IMR-90 (cell line): ENCODE measurements at regions not wholly inside any gene's neighbourhood (a gene's known extent, or its start where the extent isn't known, plus 50 kb on each side); places are given as distances from the start of the nearest gene placed in this dataset.

Source experiments
- ATAC-seq: fragments of 200-7000 bp; cut with Tn5 transposase; 2 replicates; pipeline ENCODE4 v1.9.1; 2020; ENCODE audit warnings: low read depth, mild to moderate bottlenecking, moderate library complexity
- BruUV-seq: library from RNA; stranded (reverse); fragments of 400-500 nt; replicated peaks from 2 replicates; lab custom pipeline; 2021; lab: Mats Ljungman, UMichigan
- CTCF ChIA-PET: fragments of 300-600 bp; formaldehyde crosslinking; extraction: SDS; loops from one replicate; lab custom pipeline; 2021; ENCODE audit warnings: antibody characterized with exemption; lab: Yijun Ruan, JAX
- POLR2A ChIA-PET: fragments of 300-600 bp; sonication (Branson Sonifier 250); formaldehyde crosslinking; loops from one replicate; lab custom pipeline; 2022; ENCODE audit warnings: antibody characterized with exemption; ENCODE audit not compliant: unreplicated experiment; lab: Charles Lee
- DNase-seq: peaks from one replicate; pipeline ENCODE4 v3.0.0; 2013
- H2AFZ ChIP-seq: replicated peaks from 2 replicates; pipeline ENCODE3; 2013; ENCODE audit warnings: low read length, mild to moderate bottlenecking; ENCODE audit not compliant: poor library complexity
- H2AK5ac ChIP-seq: 2 replicates; pipeline ENCODE4 v1.6.1; 2013; ENCODE audit warnings: low read depth, low read length, inconsistent platforms
- H2AK9ac ChIP-seq: replicated peaks from 2 replicates; pipeline ENCODE3; 2013; ENCODE audit warnings: mild to moderate bottlenecking, low read depth, low read length, moderate library complexity; ENCODE audit not compliant: poor library complexity
- H2BK120ac ChIP-seq: 2 replicates; pipeline ENCODE4 v1.6.1; 2013; ENCODE audit warnings: low read depth, low read length, inconsistent platforms
- H2BK15ac ChIP-seq: 3 replicates; pipeline ENCODE4 v1.6.1; 2013; ENCODE audit warnings: low read depth, low read length, inconsistent platforms
- H2BK20ac ChIP-seq: 2 replicates; pipeline ENCODE4 v1.6.1; 2013; ENCODE audit warnings: low read depth, mild to moderate bottlenecking, inconsistent platforms, low read length, moderate library complexity
- H2BK5ac ChIP-seq: 2 replicates; pipeline ENCODE4 v1.6.1; 2013; ENCODE audit warnings: mild to moderate bottlenecking, low read depth, low read length, inconsistent platforms; ENCODE audit not compliant: poor library complexity, severe bottlenecking
- H3K14ac ChIP-seq: replicated peaks from 2 replicates; pipeline ENCODE4 v1.6.1; 2013; ENCODE audit warnings: low read depth, low read length, inconsistent platforms
- H3K18ac ChIP-seq: 2 replicates; pipeline ENCODE4 v1.6.1; 2013; ENCODE audit warnings: low read depth, low read length, control low read depth
- H3K23ac ChIP-seq: 2 replicates; pipeline ENCODE4 v1.6.1; 2013; ENCODE audit warnings: low read depth, low read length, inconsistent platforms
- H3K27ac ChIP-seq: 2 replicates; pipeline ENCODE4 v1.5.1; 2013; ENCODE audit warnings: mild to moderate bottlenecking, control low read depth, low read length; ENCODE audit not compliant: insufficient read depth
- H3K27me3 ChIP-seq: 2 replicates; pipeline ENCODE4 v1.6.1; 2013; ENCODE audit warnings: low read length; ENCODE audit not compliant: control insufficient read depth, insufficient read depth
- H3K36me3 ChIP-seq: 2 replicates; pipeline ENCODE4 v1.6.1; 2013; ENCODE audit warnings: low read length, mixed read lengths; ENCODE audit not compliant: control insufficient read depth, insufficient read depth
- H3K4ac ChIP-seq: 2 replicates; pipeline ENCODE4 v1.6.1; 2013; ENCODE audit warnings: low read depth, low read length, inconsistent platforms
- H3K4me1 ChIP-seq: 2 replicates; pipeline ENCODE4 v1.6.1; 2013; ENCODE audit warnings: low read length, mixed read lengths; ENCODE audit not compliant: control insufficient read depth, insufficient read depth
- H3K4me2 ChIP-seq: 2 replicates; pipeline ENCODE4 v1.6.1; 2013; ENCODE audit warnings: low read depth, mild to moderate bottlenecking, control low read depth, low read length, moderate library complexity
- H3K4me3 ChIP-seq: 2 replicates; pipeline ENCODE4 v1.5.1; 2013; ENCODE audit warnings: low read depth, mild to moderate bottlenecking, control low read depth, low read length, moderate library complexity; ENCODE audit not compliant: insufficient read depth
- H3K56ac ChIP-seq: 2 replicates; pipeline ENCODE4 v1.6.1; 2013; ENCODE audit warnings: low read length, inconsistent platforms; ENCODE audit not compliant: insufficient read depth; ENCODE audit errors: extremely low read depth
- H3K79me1 ChIP-seq, 2 experiments: 2 replicates each; pipeline ENCODE4 v1.6.1; 2013; ENCODE audit warnings: low read length in 2 of 2, inconsistent platforms in 1 of 2, low read depth in 1 of 2
- H3K9ac ChIP-seq: 2 replicates; pipeline ENCODE4 v1.6.1; 2013; ENCODE audit warnings: low read depth, low read length, control low read depth
- H3K9me1 ChIP-seq: 2 replicates; pipeline ENCODE4 v1.6.1; 2013; ENCODE audit warnings: low read length, inconsistent platforms; ENCODE audit not compliant: insufficient read depth
- H3K9me3 ChIP-seq: 2 replicates; pipeline ENCODE4 v1.6.1; 2013; ENCODE audit warnings: low read length; ENCODE audit not compliant: control insufficient read depth, insufficient read depth
- H4K20me1 ChIP-seq: 2 replicates; pipeline ENCODE4 v1.6.1; 2013; ENCODE audit warnings: low read length, inconsistent platforms; ENCODE audit not compliant: insufficient read depth
- H4K5ac ChIP-seq: 2 replicates; pipeline ENCODE4 v1.6.1; 2013; ENCODE audit warnings: mild to moderate bottlenecking, low read depth, low read length, control low read depth
- H4K8ac ChIP-seq, 2 experiments: 2 replicates each; pipeline ENCODE4 v1.6.1; 2013; ENCODE audit warnings: low read depth in 2 of 2, low read length in 2 of 2, control low read depth in 1 of 2, inconsistent platforms in 1 of 2
- H4K91ac ChIP-seq: 2 replicates; pipeline ENCODE4 v1.6.1; 2013; ENCODE audit warnings: low read depth, low read length, inconsistent platforms; ENCODE audit not compliant: insufficient read depth
- BHLHE40 ChIP-seq: fragments of 150-350 bp; IDR thresholded peaks from 2 replicates; pipeline ENCODE4 v1.6.1; 2016; ENCODE audit warnings: mild to moderate bottlenecking, low read depth, low read length
- CEBPB ChIP-seq: IDR thresholded peaks from 2 replicates; pipeline ENCODE4 v1.6.1; 2012; ENCODE audit warnings: low read depth, low read length, improper control_type of control experiment
- CHD1 ChIP-seq: IDR thresholded peaks from 2 replicates; pipeline ENCODE4 v1.6.1; 2012; ENCODE audit warnings: low read depth, low read length, improper control_type of control experiment
- FOS ChIP-seq: fragments of 150-350 bp; IDR thresholded peaks from 2 replicates; pipeline ENCODE4 v1.6.1; 2016; ENCODE audit warnings: low read depth, low read length
- MAFK ChIP-seq: IDR thresholded peaks from 2 replicates; pipeline ENCODE4 v1.6.1; 2012; ENCODE audit warnings: low read depth, low read length, improper control_type of control experiment
- MAZ ChIP-seq: IDR thresholded peaks from 2 replicates; pipeline ENCODE4 v1.6.1; 2012; ENCODE audit warnings: low read depth, mild to moderate bottlenecking, low read length, improper control_type of control experiment, moderate library complexity, borderline replicate concordance
- MXI1 ChIP-seq: IDR thresholded peaks from 2 replicates; pipeline ENCODE4 v1.6.1; 2012; ENCODE audit warnings: low read depth, mild to moderate bottlenecking, low read length, moderate library complexity, borderline replicate concordance
- NFE2L2 ChIP-seq: fragments of 150-350 bp; IDR thresholded peaks from 2 replicates; pipeline ENCODE4 v1.6.1; 2016; ENCODE audit warnings: low read depth, mild to moderate bottlenecking, low read length
- POLR2A ChIP-seq: IDR thresholded peaks from 2 replicates; pipeline ENCODE4 v1.6.1; 2012; ENCODE audit warnings: mild to moderate bottlenecking, low read depth, low read length
- RAD21 ChIP-seq: IDR thresholded peaks from 2 replicates; pipeline ENCODE4 v1.6.1; 2012; ENCODE audit warnings: low read length, improper control_type of control experiment
- RCOR1 ChIP-seq: IDR thresholded peaks from 2 replicates; pipeline ENCODE4 v1.6.1; 2012; ENCODE audit warnings: mild to moderate bottlenecking, low read length, improper control_type of control experiment; ENCODE audit not compliant: insufficient replicate concordance
- RFX5 ChIP-seq: IDR thresholded peaks from 2 replicates; pipeline ENCODE4 v1.8.0; 2012; ENCODE audit warnings: low read depth, mild to moderate bottlenecking, low read length, moderate library complexity
- SMC3 ChIP-seq: fragments of 150-350 bp; IDR thresholded peaks from 2 replicates; pipeline ENCODE4 v1.6.1; 2016; ENCODE audit warnings: low read depth, mild to moderate bottlenecking, antibody characterized with exemption, low read length, moderate library complexity
- WGBS, 2 experiments: methylation state at CpG; one replicate each; pipeline versions ENCODE4 v1.1.5 to v1.1.7; 2013; ENCODE audit warnings: missing lambda C conversion rate in 2 of 2; ENCODE audit not compliant: insufficient read length in 1 of 2; ENCODE audit errors: extremely low coverage in 2 of 2; 5-methylcytosine and 5-hydroxymethylcytosine counted together
- dilution Hi-C: fragments of 300-500 bp; cut with HindIII; formaldehyde crosslinking; loops from one replicate; pipeline ENCODE4 v1.14.3; 2018; ENCODE audit warnings: low sequenced_read_pairs; ENCODE audit not compliant: unreplicated experiment
- in situ Hi-C: fragments of 300-500 bp; cut with MboI; formaldehyde crosslinking; loops from 3 replicates; pipeline ENCODE4 v1.14.3; 2019; ENCODE audit warnings: low sequenced_read_pairs, inconsistent platforms, mixed read lengths
- intact Hi-C: fragments of 100-400 bp; cut with micrococcal nuclease; formaldehyde crosslinking; loops from 2 replicates; pipeline ENCODE4 v1.10.0; 2022
- TF ChIP-seq, protein P1 (sequence below): fragments of 150-350 bp; IDR thresholded peaks from 2 replicates; pipeline ENCODE4 v1.6.1; 2017; ENCODE audit warnings: mild to moderate bottlenecking, antibody characterized with exemption, low read length, low read depth
- TF ChIP-seq, protein P2 (sequence below): fragments of 150-350 bp; IDR thresholded peaks from 2 replicates; pipeline ENCODE4 v1.6.1; 2016; ENCODE audit warnings: low read depth, mild to moderate bottlenecking, low read length, moderate library complexity, borderline replicate concordance
- TF ChIP-seq, protein P3 (sequence below): conservative IDR thresholded peaks from 2 replicates; pipeline ENCODE4 v1.5.1; 2012; ENCODE audit warnings: mild to moderate bottlenecking, low read depth, low read length, improper control_type of control experiment

DNA sequence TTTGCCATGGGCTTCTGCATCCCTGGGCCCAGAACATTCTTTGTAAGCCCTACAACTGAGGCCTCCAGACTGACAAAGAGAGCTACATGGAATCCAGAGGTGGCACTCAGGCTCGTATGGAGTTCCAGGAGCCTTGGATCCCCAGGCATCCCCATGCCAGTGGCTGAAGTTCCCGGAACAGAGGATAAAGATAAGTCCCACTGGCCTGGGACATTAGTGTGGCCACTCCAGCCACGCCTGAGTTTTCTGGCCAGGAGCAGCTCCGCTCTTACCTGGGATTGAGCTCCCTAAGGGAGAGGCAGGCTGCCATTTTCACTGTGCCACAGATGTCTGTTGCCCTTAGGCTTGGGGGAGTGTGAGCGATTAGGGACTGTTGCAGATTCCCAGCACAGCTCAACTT is 656.3 kb upstream of the FAM174A start:
- no peak overlapping the region for H2AK5ac ChIP-seq
- H3K18ac ChIP-seq: no peak overlapping the region
- no peaks in the 10 kb centered on the region for H3K36me3 ChIP-seq
- no peak overlapping the region for H4K91ac ChIP-seq
- H3K4me1 ChIP-seq: no peaks in the 10 kb centered on the region
- H2AFZ ChIP-seq: no peak overlapping the region
- POLR2A ChIA-PET: no interaction called here
- H2BK5ac ChIP-seq: no peak overlapping the region
- no peak overlapping the region for H2AK9ac ChIP-seq
- H3K9ac ChIP-seq: no peak overlapping the region
- CTCF ChIA-PET: no interaction called here
- H2BK15ac ChIP-seq: no peak overlapping the region
- no peak overlapping the region for H3K4me2 ChIP-seq
- H2BK20ac ChIP-seq: no peak overlapping the region
- 52% methylated on average over 2 of the region's 5 CpGs; no CpG with 5 or more reads in 1 of the 2 experiments for WGBS, 2 experiments
- H3K56ac ChIP-seq: no peak overlapping the region
- H4K20me1 ChIP-seq: no peaks in the 10 kb centered on the region
- dilution Hi-C loops (no loop called here), intact Hi-C loops (no loop called here), in situ Hi-C loops (no loop called here)
- H2BK120ac ChIP-seq: no peak overlapping the region
- H3K79me1 ChIP-seq: no peaks in the 10 kb centered on the region
- H3K23ac ChIP-seq: no peak overlapping the region
- no TSS peak for BruUV-seq
- no peak overlapping the region for H4K5ac ChIP-seq
- no peak overlapping the region for H4K8ac ChIP-seq
- no peak for DNase-seq
- TF ChIP-seq SMC3 (no peak), MAFK (no peak), MAZ (no peak), FOS (no peak), BHLHE40 (no peak), CHD1 (no peak), RAD21 (no peak), CEBPB (no peak), RFX5 (no peak), RCOR1 (no peak), MXI1 (no peak), POLR2A (no peak), NFE2L2 (no peak)
- TF ChIP-seq, protein P1, sequence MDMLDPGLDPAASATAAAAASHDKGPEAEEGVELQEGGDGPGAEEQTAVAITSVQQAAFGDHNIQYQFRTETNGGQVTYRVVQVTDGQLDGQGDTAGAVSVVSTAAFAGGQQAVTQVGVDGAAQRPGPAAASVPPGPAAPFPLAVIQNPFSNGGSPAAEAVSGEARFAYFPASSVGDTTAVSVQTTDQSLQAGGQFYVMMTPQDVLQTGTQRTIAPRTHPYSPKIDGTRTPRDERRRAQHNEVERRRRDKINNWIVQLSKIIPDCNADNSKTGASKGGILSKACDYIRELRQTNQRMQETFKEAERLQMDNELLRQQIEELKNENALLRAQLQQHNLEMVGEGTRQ: no peak
- TF ChIP-seq, protein P2, sequence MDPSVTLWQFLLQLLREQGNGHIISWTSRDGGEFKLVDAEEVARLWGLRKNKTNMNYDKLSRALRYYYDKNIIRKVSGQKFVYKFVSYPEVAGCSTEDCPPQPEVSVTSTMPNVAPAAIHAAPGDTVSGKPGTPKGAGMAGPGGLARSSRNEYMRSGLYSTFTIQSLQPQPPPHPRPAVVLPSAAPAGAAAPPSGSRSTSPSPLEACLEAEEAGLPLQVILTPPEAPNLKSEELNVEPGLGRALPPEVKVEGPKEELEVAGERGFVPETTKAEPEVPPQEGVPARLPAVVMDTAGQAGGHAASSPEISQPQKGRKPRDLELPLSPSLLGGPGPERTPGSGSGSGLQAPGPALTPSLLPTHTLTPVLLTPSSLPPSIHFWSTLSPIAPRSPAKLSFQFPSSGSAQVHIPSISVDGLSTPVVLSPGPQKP: no peak
- TF ChIP-seq, protein P3, sequence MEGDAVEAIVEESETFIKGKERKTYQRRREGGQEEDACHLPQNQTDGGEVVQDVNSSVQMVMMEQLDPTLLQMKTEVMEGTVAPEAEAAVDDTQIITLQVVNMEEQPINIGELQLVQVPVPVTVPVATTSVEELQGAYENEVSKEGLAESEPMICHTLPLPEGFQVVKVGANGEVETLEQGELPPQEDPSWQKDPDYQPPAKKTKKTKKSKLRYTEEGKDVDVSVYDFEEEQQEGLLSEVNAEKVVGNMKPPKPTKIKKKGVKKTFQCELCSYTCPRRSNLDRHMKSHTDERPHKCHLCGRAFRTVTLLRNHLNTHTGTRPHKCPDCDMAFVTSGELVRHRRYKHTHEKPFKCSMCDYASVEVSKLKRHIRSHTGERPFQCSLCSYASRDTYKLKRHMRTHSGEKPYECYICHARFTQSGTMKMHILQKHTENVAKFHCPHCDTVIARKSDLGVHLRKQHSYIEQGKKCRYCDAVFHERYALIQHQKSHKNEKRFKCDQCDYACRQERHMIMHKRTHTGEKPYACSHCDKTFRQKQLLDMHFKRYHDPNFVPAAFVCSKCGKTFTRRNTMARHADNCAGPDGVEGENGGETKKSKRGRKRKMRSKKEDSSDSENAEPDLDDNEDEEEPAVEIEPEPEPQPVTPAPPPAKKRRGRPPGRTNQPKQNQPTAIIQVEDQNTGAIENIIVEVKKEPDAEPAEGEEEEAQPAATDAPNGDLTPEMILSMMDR: no peak
- H3K4me3 ChIP-seq: no peak overlapping the region
- H3K27me3 ChIP-seq: no peaks in the 10 kb centered on the region
- no peak for ATAC-seq
- H3K27ac ChIP-seq: no peak overlapping the region
- H3K4ac ChIP-seq: no peak overlapping the region
- H3K14ac ChIP-seq: no peak overlapping the region
- H3K9me3 ChIP-seq: peaks cover 18% of the 10 kb centered on the region
- no peaks in the 10 kb centered on the region for H3K9me1 ChIP-seq
